Endodermal cell (in vitro differentiated cells): ENCODE measurements at regions not wholly inside any gene's neighbourhood (a gene's known extent, or its start where the extent isn't known, plus 50 kb on each side); places are given as distances from the start of the nearest gene placed in this dataset.
"Not testable (repeated sequence)": the region's sequence is repeated elsewhere in the genome, so short reads cannot be mapped to it uniquely, and the experiment has no call there.

Source experiments
- DNase-seq: peaks from one replicate; pipeline ENCODE4 v3.0.0-alpha.2; 2017
- H3K27ac ChIP-seq: 2 replicates; pipeline ENCODE4 v1.5.1; 2013; ENCODE audit warnings: mild to moderate bottlenecking, low read depth, low read length, moderate library complexity
- H3K27me3 ChIP-seq: 2 replicates; pipeline ENCODE4 v1.6.1; 2013; ENCODE audit warnings: mild to moderate bottlenecking, low read length, moderate library complexity; ENCODE audit not compliant: insufficient read depth, control insufficient read depth, poor library complexity, severe bottlenecking
- H3K36me3 ChIP-seq: 2 replicates; pipeline ENCODE4 v1.7.0; 2013; ENCODE audit warnings: mild to moderate bottlenecking, low read length, moderate library complexity; ENCODE audit not compliant: control insufficient read depth, insufficient read depth
- H3K4me1 ChIP-seq: one replicate; pipeline ENCODE4 v1.7.0; 2013; ENCODE audit warnings: low read length; ENCODE audit not compliant: control insufficient read depth, insufficient read depth
- H3K4me3 ChIP-seq: 2 replicates; pipeline ENCODE4 v1.5.1; 2013; ENCODE audit warnings: mild to moderate bottlenecking, low read length, moderate library complexity
- H3K9ac ChIP-seq: 2 replicates; pipeline ENCODE4 v1.6.1; 2013; ENCODE audit warnings: mild to moderate bottlenecking, low read length, moderate library complexity; ENCODE audit not compliant: poor library complexity, severe bottlenecking; ENCODE audit errors: extremely low read depth
- H3K9me3 ChIP-seq: 2 replicates; pipeline ENCODE4 v1.6.1; 2013; ENCODE audit warnings: mild to moderate bottlenecking, low read length, moderate library complexity; ENCODE audit not compliant: control insufficient read depth
- H3K27ac Mint-ChIP-seq: 2 replicates; pipeline ENCODE4 v1.8.0; 2020; ENCODE audit warnings: mixed read lengths
- H3K27me3 Mint-ChIP-seq: 2 replicates; pipeline ENCODE4 v1.8.0; 2021; ENCODE audit warnings: mild to moderate bottlenecking, mixed read lengths; ENCODE audit not compliant: insufficient read depth
- H3K36me3 Mint-ChIP-seq: 2 replicates; pipeline ENCODE4 v1.8.0; 2020; ENCODE audit warnings: low read depth, mixed read lengths
- H3K4me1 Mint-ChIP-seq: 2 replicates; pipeline ENCODE4 v1.8.0; 2020; ENCODE audit warnings: mixed read lengths
- H3K4me3 Mint-ChIP-seq: 2 replicates; pipeline ENCODE4 v1.8.0; 2020; ENCODE audit warnings: mild to moderate bottlenecking, moderate library complexity, mixed read lengths
- H3K9me3 Mint-ChIP-seq: 2 replicates; pipeline ENCODE4 v1.8.0; 2020; ENCODE audit warnings: mild to moderate bottlenecking, mixed read lengths
- WGBS, 2 experiments: methylation state at CpG; one replicate each; pipeline versions ENCODE4 v1.1.5 to v1.1.7; 2013; ENCODE audit warnings: missing lambda C conversion rate in 2 of 2, mixed read lengths in 1 of 2; ENCODE audit not compliant: insufficient coverage in 1 of 2, insufficient read length in 1 of 2; 5-methylcytosine and 5-hydroxymethylcytosine counted together
- TF ChIP-seq, protein P1 (sequence below): fragments of 200-600 bp; sonication (generic); conservative IDR thresholded peaks from 2 replicates; pipeline ENCODE4 v1.5.0; 2021; ENCODE audit warnings: antibody characterized with exemption, mild to moderate bottlenecking

DNA sequence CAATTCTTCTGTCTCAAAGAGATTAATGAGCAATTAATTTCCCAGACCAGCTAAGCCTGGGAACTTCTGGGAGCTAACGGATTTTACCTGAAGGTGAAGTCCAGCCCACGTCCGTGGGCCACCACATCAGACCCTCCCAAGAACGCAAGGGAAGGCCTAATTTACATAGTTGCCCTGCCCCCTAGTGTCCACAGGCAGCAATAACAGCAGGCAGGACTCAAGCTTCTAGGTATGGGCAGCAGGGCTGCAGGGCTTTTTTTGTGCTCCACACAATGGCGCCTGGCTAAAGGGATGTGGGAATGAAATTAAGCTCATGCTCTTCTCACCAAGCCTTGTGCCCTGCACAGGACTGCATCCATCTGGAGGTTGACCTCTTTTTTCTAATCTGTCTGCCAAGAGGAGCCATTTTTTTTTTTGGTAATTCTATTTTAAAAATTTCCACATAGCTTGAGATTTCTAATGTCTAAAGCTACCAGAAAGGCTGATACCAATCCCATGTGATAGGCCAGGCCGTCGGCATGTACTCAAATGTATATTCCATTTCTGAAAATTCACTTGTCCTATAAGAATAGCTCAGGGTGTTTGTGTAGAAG lies 111.9 kb upstream of the TMEM164 start:
- WGBS, 2 experiments, result 41% methylated on average over 7 of the region's 7 CpGs; no CpG with 5 or more reads in 1 of the 2 experiments
- Mint-ChIP-seq H3K4me3 (no peak overlapping the region), H3K4me1 (peaks cover 4% of the 10 kb centered on the region), H3K27ac (no peak overlapping the region), H3K36me3 (no peaks in the 10 kb centered on the region), H3K9me3 (no peaks in the 10 kb centered on the region), H3K27me3 (peaks cover 2% of the 10 kb centered on the region)
- Histone ChIP-seq H3K9me3 (no peaks in the 10 kb centered on the region), H3K36me3 (no peaks in the 10 kb centered on the region), H3K4me1 (no peaks in the 10 kb centered on the region), H3K9ac (no peak overlapping the region), H3K4me3 (no peak overlapping the region), H3K27me3 (no peaks in the 10 kb centered on the region), H3K27ac (no peak overlapping the region)
- DNase-seq, result peak; percentile 90
- TF ChIP-seq, protein P1, sequence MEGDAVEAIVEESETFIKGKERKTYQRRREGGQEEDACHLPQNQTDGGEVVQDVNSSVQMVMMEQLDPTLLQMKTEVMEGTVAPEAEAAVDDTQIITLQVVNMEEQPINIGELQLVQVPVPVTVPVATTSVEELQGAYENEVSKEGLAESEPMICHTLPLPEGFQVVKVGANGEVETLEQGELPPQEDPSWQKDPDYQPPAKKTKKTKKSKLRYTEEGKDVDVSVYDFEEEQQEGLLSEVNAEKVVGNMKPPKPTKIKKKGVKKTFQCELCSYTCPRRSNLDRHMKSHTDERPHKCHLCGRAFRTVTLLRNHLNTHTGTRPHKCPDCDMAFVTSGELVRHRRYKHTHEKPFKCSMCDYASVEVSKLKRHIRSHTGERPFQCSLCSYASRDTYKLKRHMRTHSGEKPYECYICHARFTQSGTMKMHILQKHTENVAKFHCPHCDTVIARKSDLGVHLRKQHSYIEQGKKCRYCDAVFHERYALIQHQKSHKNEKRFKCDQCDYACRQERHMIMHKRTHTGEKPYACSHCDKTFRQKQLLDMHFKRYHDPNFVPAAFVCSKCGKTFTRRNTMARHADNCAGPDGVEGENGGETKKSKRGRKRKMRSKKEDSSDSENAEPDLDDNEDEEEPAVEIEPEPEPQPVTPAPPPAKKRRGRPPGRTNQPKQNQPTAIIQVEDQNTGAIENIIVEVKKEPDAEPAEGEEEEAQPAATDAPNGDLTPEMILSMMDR, result peak; percentile 97

DNA sequence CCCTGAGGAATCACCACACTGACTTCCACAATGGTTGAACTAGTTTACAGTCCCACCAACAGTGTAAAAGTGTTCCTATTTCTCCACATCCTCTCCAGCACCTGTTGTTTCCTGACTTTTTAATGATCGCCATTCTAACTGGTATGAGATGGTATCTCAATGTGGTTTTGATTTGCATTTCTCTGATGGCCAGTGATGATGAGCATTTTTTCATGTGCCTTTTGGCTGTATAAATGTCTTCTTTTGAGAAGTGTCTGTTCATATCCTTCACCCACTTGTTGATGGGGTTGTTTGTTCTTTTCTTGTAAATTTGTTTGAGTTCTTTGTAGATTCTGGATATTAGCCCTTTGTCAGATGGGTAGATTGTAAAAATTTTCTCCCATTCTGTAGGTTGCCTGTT lies 106.9 kb upstream of the TMEM164 start:
- H3K36me3 Mint-ChIP-seq, H3K27me3 ChIP-seq, H3K9me3 ChIP-seq, H3K27ac ChIP-seq, H3K4me1 Mint-ChIP-seq, H3K4me3 Mint-ChIP-seq, H3K36me3 ChIP-seq, H3K4me1 ChIP-seq, H3K9ac ChIP-seq, H3K4me3 ChIP-seq, H3K27ac Mint-ChIP-seq, DNase-seq: not testable (repeated sequence)
- WGBS, 2 experiments, result no CpG with 5 or more reads among the region's 1 CpG
- H3K27me3 Mint-ChIP-seq, result peaks cover 10% of the 10 kb centered on the region
- peaks cover 17% of the 10 kb centered on the region for H3K9me3 Mint-ChIP-seq

DNA sequence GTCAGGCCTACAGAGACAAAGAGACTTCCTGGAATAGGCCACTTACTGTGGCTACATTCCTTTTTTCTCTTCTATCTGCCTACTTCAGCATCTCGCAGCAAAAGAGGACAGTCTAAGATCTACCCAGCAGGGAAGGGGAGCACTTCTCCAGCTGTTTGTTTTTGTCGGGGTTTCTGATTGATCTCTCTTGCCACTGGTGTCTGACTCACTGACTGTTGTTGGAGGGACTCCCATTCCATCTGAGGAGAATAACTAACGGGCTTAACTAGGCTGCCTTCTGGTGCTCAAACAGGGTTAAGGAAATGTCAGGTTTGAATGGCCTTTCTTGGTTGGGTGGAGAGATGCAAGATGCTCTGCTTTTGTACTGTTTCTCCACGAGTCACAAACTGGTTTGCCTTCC lies 100.2 kb upstream of the TMEM164 start:
- H3K4me1 ChIP-seq, result no peaks in the 10 kb centered on the region
- TF ChIP-seq, protein P1, result no peak
- DNase-seq, result no peak

DNA sequence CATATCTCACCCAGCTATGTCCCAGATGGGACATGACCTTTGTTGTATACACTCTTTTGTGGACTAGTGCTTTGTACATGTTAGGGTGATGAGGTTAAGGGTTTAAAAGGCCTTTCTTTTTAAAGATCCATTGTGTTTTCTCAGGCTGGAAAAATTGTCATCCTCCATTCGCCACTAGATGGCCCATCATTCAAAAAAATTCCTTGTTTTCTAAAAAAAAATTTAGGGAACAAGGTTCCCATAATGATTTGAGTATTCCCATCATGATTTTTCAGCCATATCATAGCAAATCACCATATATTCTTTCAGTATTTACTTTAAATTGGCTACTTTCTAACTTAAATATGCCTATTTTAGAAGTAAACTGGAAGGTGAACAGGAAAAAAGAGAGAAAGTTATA lies 91.9 kb upstream of the TMEM164 start:
- Mint-ChIP-seq H3K36me3 (no peaks in the 10 kb centered on the region), H3K4me3 (no peak overlapping the region)
- no peak for DNase-seq

More for the DNA sequence above, 100.2 kb upstream of the TMEM164 start:
- Histone ChIP-seq H3K27me3 (no peaks in the 10 kb centered on the region), H3K9ac (no peak overlapping the region), H3K4me3 (no peak overlapping the region), H3K9me3 (peaks cover 4% of the 10 kb centered on the region), H3K36me3 (no peaks in the 10 kb centered on the region), H3K27ac (no peak overlapping the region)
- Mint-ChIP-seq H3K27me3 (peaks cover 10% of the 10 kb centered on the region), H3K36me3 (no peaks in the 10 kb centered on the region), H3K9me3 (peaks cover 34% of the 10 kb centered on the region), H3K4me3 (no peak overlapping the region), H3K27ac (no peak overlapping the region), H3K4me1 (peaks cover 23% of the 10 kb centered on the region)
- 37 to 78% methylated on average over 2 to 3 of the region's 4 CpGs for WGBS, 2 experiments

DNA sequence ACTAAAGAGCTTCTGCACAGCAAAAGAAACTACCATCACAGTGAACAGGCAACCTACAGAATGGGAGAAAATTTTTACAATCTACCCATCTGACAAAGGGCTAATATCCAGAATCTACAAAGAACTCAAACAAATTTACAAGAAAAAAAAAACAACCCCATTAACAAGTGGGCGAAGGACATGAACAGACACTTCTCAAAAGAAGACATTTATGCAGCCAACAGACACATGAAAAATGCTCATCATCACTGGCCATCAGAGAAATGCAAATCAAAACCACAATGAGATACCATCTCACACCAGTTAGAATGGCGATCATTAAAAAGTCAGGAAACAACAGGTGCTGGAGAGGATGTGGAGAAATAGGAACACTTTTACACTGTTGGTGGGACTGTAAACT lies 89.9 kb upstream of the TMEM164 start:
- not testable (repeated sequence) for DNase-seq, H3K36me3 ChIP-seq, H3K9me3 ChIP-seq, H3K27ac Mint-ChIP-seq, H3K4me3 Mint-ChIP-seq, H3K4me1 ChIP-seq, H3K36me3 Mint-ChIP-seq, H3K9me3 Mint-ChIP-seq, H3K4me3 ChIP-seq, H3K27ac ChIP-seq, H3K4me1 Mint-ChIP-seq, H3K9ac ChIP-seq, H3K27me3 ChIP-seq, H3K27me3 Mint-ChIP-seq
- no CpG with 5 or more reads among the region's 2 CpGs for WGBS, 2 experiments

More for the DNA sequence above, 91.9 kb upstream of the TMEM164 start:
- Mint-ChIP-seq H3K4me1 (peaks cover 3% of the 10 kb centered on the region), H3K27ac (no peak overlapping the region), H3K9me3 (no peaks in the 10 kb centered on the region), H3K27me3 (no peaks in the 10 kb centered on the region)
- TF ChIP-seq, protein P1, result peak; percentile 80
- Histone ChIP-seq H3K4me3 (no peak overlapping the region), H3K9me3 (no peaks in the 10 kb centered on the region), H3K36me3 (no peaks in the 10 kb centered on the region), H3K4me1 (no peaks in the 10 kb centered on the region), H3K27ac (no peak overlapping the region), H3K9ac (no peak overlapping the region), H3K27me3 (no peaks in the 10 kb centered on the region)
- WGBS, 2 experiments, result 0% methylated on average over 1 of the region's 1 CpG; no CpG with 5 or more reads in 1 of the 2 experiments
